ENCODE measurements at regions not wholly inside any gene's neighbourhood (a gene's known extent, or its start where the extent isn't known, plus 50 kb on each side); places are given as distances from the start of the nearest gene placed in this dataset.
A peak's percentile ranks its signal among the peaks of the same experiment; 100 is the strongest.

DNA sequence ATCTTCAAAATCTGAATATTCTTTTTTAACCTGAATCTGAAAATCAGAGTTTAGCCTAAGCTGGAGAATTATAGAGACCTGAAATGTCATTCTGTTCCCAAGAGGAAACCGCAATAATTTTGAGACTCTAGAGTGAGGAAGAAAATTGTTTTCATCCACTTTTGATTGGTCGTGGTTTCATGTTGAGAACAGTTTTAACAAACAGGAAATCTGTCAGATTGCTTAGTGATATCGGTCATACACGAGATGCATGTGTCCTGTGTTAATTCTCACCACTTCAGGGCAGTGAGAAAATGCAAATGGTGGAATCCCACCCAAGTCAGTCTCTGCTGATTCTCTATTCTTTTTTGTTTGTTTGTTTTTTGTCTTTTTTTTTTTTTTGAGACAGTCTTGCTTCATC lies 1498.5 kb upstream of the TMEM132C start:
- no peaks in the 10 kb centered on the region for H3K36me3 ChIP-seq (ENCODE audit: low read depth)
- no peak for ATAC-seq (ENCODE audit: low read depth)
- TF ChIP-seq, protein P1, sequence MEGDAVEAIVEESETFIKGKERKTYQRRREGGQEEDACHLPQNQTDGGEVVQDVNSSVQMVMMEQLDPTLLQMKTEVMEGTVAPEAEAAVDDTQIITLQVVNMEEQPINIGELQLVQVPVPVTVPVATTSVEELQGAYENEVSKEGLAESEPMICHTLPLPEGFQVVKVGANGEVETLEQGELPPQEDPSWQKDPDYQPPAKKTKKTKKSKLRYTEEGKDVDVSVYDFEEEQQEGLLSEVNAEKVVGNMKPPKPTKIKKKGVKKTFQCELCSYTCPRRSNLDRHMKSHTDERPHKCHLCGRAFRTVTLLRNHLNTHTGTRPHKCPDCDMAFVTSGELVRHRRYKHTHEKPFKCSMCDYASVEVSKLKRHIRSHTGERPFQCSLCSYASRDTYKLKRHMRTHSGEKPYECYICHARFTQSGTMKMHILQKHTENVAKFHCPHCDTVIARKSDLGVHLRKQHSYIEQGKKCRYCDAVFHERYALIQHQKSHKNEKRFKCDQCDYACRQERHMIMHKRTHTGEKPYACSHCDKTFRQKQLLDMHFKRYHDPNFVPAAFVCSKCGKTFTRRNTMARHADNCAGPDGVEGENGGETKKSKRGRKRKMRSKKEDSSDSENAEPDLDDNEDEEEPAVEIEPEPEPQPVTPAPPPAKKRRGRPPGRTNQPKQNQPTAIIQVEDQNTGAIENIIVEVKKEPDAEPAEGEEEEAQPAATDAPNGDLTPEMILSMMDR (IDR thresholded peaks at IDR 0.05; ENCODE audit: poor library complexity, severe bottlenecking): no peak
- no peak overlapping the region for H3K4me3 ChIP-seq (ENCODE audit: severe bottlenecking)
- no peaks in the 10 kb centered on the region for H3K4me1 ChIP-seq (ENCODE audit: insufficient read depth, poor library complexity, severe bottlenecking)
- H3K27ac ChIP-seq (ENCODE audit: poor library complexity, severe bottlenecking): no peak overlapping the region
- no peak for DNase-seq (ENCODE audit: low spot score)
- H3K27me3 ChIP-seq (ENCODE audit: insufficient read depth, poor library complexity, severe bottlenecking): no peaks in the 10 kb centered on the region
- H3K9me3 ChIP-seq (ENCODE audit: severe bottlenecking): no peaks in the 10 kb centered on the region

DNA sequence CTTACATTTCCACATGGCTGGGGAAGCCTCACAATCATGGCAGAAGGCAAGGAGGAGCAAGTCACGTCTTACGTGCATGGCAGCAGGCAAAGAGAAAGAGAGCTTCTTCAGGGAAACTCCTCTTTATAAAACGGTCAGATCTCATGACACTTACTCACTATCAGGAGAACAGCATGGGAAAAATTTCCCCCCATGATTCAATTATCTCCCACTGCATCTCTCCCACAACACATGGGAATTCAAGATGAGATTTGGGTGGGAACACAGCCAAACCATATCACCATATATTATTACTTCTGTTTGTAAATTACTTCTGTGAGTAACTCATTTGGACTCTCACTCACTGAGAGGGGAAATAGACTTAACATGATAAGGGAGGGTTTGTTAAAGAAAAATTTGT lies 1496.8 kb upstream of the TMEM132C start:
- no peaks in the 10 kb centered on the region for H3K9me3 ChIP-seq (ENCODE audit: severe bottlenecking)
- no peak overlapping the region for H3K4me3 ChIP-seq (ENCODE audit: severe bottlenecking)
- TF ChIP-seq, protein P1 (IDR thresholded peaks at IDR 0.05; ENCODE audit: poor library complexity, severe bottlenecking): no peak
- ATAC-seq (ENCODE audit: low read depth) (no peak), DNase-seq (ENCODE audit: low spot score) (no peak)
- no peaks in the 10 kb centered on the region for H3K27me3 ChIP-seq (ENCODE audit: insufficient read depth, poor library complexity, severe bottlenecking)
- no peaks in the 10 kb centered on the region for H3K4me1 ChIP-seq (ENCODE audit: insufficient read depth, poor library complexity, severe bottlenecking)
- H3K27ac ChIP-seq (ENCODE audit: poor library complexity, severe bottlenecking): no peak overlapping the region
- H3K36me3 ChIP-seq (ENCODE audit: low read depth): no peaks in the 10 kb centered on the region

DNA sequence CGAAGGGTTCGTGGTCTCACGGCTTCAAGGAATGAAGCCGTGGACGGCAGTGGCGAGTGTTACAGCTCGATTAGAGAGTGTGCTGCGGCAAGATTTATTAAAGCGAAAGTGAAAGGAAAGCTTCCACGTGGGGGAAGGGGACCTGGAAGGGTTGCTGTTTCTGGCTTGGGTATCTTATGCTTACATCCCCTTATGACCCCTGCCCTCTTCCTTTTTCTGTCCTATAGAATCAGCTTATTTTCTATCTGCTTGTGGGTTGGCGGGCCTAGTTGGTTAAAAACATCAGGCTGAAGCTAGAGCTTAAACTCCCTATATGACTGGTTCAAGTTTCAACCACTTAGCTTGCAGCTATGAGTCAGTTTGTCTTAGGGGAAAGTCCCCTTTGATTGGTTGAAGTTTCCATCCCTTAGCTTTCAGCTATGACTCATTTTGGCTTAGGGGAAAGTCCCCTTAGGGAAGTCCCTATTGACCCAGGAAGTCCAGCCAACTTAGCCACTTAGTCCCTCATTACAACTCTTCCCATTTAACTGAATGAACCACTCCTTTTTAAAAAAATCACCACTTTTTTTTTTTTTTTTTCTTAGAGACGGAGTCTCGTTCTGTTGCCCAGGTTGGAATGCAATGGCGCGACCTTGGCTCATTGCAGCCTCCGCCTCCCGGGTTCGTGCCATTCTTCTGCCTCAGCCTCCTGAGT lies 1494.7 kb upstream of the TMEM132C start:
- TF ChIP-seq, protein P1 (IDR thresholded peaks at IDR 0.05; ENCODE audit: poor library complexity, severe bottlenecking): no peak
- no peaks in the 10 kb centered on the region for H3K36me3 ChIP-seq (ENCODE audit: low read depth)
- no peak for DNase-seq (ENCODE audit: low spot score)
- H3K27me3 ChIP-seq (ENCODE audit: insufficient read depth, poor library complexity, severe bottlenecking): no peaks in the 10 kb centered on the region
- H3K27ac ChIP-seq (ENCODE audit: poor library complexity, severe bottlenecking): no peak overlapping the region
- H3K9me3 ChIP-seq (ENCODE audit: severe bottlenecking): no peaks in the 10 kb centered on the region
- no peaks in the 10 kb centered on the region for H3K4me1 ChIP-seq (ENCODE audit: insufficient read depth, poor library complexity, severe bottlenecking)
- H3K4me3 ChIP-seq (ENCODE audit: severe bottlenecking): no peak overlapping the region
- ATAC-seq (ENCODE audit: low read depth): peak; percentile 40; the same call in 1 of the 3 replicates

DNA sequence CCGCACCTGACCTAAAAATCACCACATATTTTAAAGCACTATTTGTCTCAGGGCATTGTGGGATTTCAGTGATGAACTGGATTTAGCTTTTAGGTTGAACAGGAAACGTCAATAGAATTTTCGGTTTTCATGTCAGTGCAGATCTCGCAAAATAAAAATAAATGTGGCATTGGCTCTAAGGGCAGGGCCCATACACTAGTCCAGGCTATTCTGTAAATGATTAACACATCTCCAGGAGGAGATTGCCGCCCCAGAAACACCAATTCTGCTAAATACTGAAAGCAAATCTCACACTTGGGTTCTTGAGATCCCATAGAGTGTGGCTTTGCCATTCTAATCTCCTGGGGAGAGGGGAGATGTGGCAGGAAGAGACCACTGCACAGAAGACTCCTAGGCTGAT lies 1494.0 kb upstream of the TMEM132C start:
- H3K4me1 ChIP-seq (ENCODE audit: insufficient read depth, poor library complexity, severe bottlenecking): no peaks in the 10 kb centered on the region
- DNase-seq (ENCODE audit: low spot score) (no peak), ATAC-seq (ENCODE audit: low read depth) (no peak)
- TF ChIP-seq, protein P1 (IDR thresholded peaks at IDR 0.05; ENCODE audit: poor library complexity, severe bottlenecking): no peak
- H3K36me3 ChIP-seq (ENCODE audit: low read depth): no peaks in the 10 kb centered on the region
- no peaks in the 10 kb centered on the region for H3K9me3 ChIP-seq (ENCODE audit: severe bottlenecking)
- no peak overlapping the region for H3K27ac ChIP-seq (ENCODE audit: poor library complexity, severe bottlenecking)
- H3K27me3 ChIP-seq (ENCODE audit: insufficient read depth, poor library complexity, severe bottlenecking): no peaks in the 10 kb centered on the region
- no peak overlapping the region for H3K4me3 ChIP-seq (ENCODE audit: severe bottlenecking)

DNA sequence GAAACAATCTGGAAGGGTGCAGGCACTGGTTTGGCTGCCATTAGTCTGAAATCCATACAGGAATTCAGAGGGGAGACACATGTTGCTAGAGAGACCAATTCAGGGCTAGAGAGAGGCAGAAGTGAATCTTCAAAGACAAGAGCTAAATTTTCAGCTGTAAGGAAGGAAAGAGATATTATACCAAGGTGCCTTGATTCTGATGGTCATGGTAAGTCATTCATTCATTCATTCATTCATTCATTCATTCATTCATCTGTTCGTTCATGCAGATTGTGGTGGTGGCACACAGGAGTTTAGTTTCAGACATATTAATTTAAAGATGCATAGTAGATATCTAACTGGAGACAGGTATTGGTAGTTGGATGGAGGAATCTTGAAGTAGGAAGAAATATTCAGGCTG lies 1493.5 kb upstream of the TMEM132C start:
- H3K4me3 ChIP-seq (ENCODE audit: severe bottlenecking): no peak overlapping the region
- no peak overlapping the region for H3K27ac ChIP-seq (ENCODE audit: poor library complexity, severe bottlenecking)
- TF ChIP-seq, protein P1 (IDR thresholded peaks at IDR 0.05; ENCODE audit: poor library complexity, severe bottlenecking): no peak
- no peaks in the 10 kb centered on the region for H3K27me3 ChIP-seq (ENCODE audit: insufficient read depth, poor library complexity, severe bottlenecking)
- ATAC-seq (ENCODE audit: low read depth) (no peak), DNase-seq (ENCODE audit: low spot score) (no peak)
- no peaks in the 10 kb centered on the region for H3K4me1 ChIP-seq (ENCODE audit: insufficient read depth, poor library complexity, severe bottlenecking)
- H3K36me3 ChIP-seq (ENCODE audit: low read depth): no peaks in the 10 kb centered on the region
- no peaks in the 10 kb centered on the region for H3K9me3 ChIP-seq (ENCODE audit: severe bottlenecking)
